HepG2 (cell line): ENCODE measurements at regions not wholly inside any gene's neighbourhood (a gene's known extent, or its start where the extent isn't known, plus 50 kb on each side); places are given as distances from the start of the nearest gene placed in this dataset.

Source experiments
- CBX5 ChIP-seq: sonication (generic); formaldehyde crosslinking; IDR thresholded peaks from 2 replicates; pipeline ENCODE4 v1.4.0; 2020; ENCODE audit warnings: missing genetic modification reagents, borderline replicate concordance
- CSRNP1 ChIP-seq: sonication (generic); formaldehyde crosslinking; IDR thresholded peaks from 2 replicates; pipeline ENCODE4 v1.8.1; 2023; ENCODE audit warnings: mild to moderate bottlenecking, missing genetic modification reagents
- HNRNPH1 ChIP-seq: fragments of 200-400 bp; formaldehyde crosslinking; optimal IDR thresholded peaks from 2 replicates; pipeline ENCODE3; 2017; ENCODE audit warnings: mild to moderate bottlenecking, low read depth, low read length
- PHF21A ChIP-seq: sonication (generic); formaldehyde crosslinking; IDR thresholded peaks from 2 replicates; pipeline ENCODE4 v1.5.0; 2020; ENCODE audit warnings: mild to moderate bottlenecking, missing genetic modification reagents
- POGZ ChIP-seq: sonication (generic); formaldehyde crosslinking; IDR thresholded peaks from 2 replicates; pipeline ENCODE4 v1.4.0; 2020; ENCODE audit warnings: mild to moderate bottlenecking, missing genetic modification reagents
- RXRA ChIP-seq: sonication (generic); formaldehyde crosslinking; IDR thresholded peaks from 2 replicates; pipeline ENCODE4 v1.5.1; 2020; ENCODE audit warnings: missing genetic modification reagents
- SPEN ChIP-seq: sonication (generic); formaldehyde crosslinking; IDR thresholded peaks from 2 replicates; pipeline ENCODE4 v1.5.1; 2020; ENCODE audit warnings: low read depth, mild to moderate bottlenecking, missing genetic modification reagents
- THAP9 ChIP-seq: sonication (generic); formaldehyde crosslinking; IDR thresholded peaks from 2 replicates; pipeline ENCODE4; 2020; ENCODE audit warnings: missing genetic modification reagents, mild to moderate bottlenecking, borderline replicate concordance
- ZNF160 ChIP-seq: sonication (generic); formaldehyde crosslinking; IDR thresholded peaks from 2 replicates; pipeline ENCODE4 v1.8.0; 2022; ENCODE audit warnings: mild to moderate bottlenecking, inconsistent platforms, missing genetic modification reagents
- ZNF550 ChIP-seq: sonication (generic); formaldehyde crosslinking; IDR thresholded peaks from 2 replicates; pipeline ENCODE4 v1.4.0; 2020; ENCODE audit warnings: mild to moderate bottlenecking, missing genetic modification reagents, borderline replicate concordance
- ZNF850 ChIP-seq: sonication (generic); formaldehyde crosslinking; conservative IDR thresholded peaks from 2 replicates; pipeline ENCODE4 v1.9.0; 2021; ENCODE audit warnings: mild to moderate bottlenecking, missing genetic modification reagents
- ZSCAN31 ChIP-seq: sonication (generic); formaldehyde crosslinking; IDR thresholded peaks from 2 replicates; pipeline ENCODE4 v1.5.0; 2020; ENCODE audit warnings: low read depth, mild to moderate bottlenecking, missing genetic modification reagents
- TF ChIP-seq, protein P1 (sequence below), 2 experiments: sonication (generic) in 1 of 2; formaldehyde crosslinking in 1 of 2; IDR thresholded peaks; 2 replicates each; pipeline versions ENCODE4 v1.5.1 to v1.6.1; 2011 to 2020; ENCODE audit warnings: borderline replicate concordance in 1 of 2, low read depth in 1 of 2, low read length in 1 of 2, mild to moderate bottlenecking in 1 of 2, missing genetic modification reagents in 1 of 2, moderate library complexity in 1 of 2

DNA sequence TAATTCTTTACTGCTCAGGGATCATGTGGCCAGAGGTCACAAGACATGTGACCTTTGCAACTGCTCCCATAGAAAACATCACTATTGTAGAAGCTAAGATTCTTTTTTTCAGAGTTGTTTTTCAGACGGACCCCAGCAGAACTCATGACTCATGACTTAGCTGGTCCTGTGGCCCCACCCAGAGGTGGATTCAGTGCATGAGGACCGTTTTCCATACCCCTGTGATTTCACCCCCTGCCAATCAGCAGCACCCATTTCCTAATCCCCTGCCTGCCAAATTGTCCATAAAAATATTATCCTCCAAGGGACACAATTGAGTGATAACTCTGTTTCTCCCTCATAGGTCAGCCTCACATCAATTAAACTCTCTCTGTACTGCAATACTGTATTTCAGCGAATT, 777.5 kb downstream of the NLGN4Y start (continued):
- TF ChIP-seq CSRNP1: no peak
- no peak for TF ChIP-seq CBX5 (CRISPR knock-in tag)
- TF ChIP-seq ZSCAN31: no peak
- no peak for TF ChIP-seq POGZ (CRISPR knock-in tag)
- no peak for TF ChIP-seq ZNF550 (CRISPR knock-in tag)
- no peak for TF ChIP-seq ZNF160
- TF ChIP-seq SPEN: no peak
- TF ChIP-seq, protein P1, sequence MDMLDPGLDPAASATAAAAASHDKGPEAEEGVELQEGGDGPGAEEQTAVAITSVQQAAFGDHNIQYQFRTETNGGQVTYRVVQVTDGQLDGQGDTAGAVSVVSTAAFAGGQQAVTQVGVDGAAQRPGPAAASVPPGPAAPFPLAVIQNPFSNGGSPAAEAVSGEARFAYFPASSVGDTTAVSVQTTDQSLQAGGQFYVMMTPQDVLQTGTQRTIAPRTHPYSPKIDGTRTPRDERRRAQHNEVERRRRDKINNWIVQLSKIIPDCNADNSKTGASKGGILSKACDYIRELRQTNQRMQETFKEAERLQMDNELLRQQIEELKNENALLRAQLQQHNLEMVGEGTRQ (IDR thresholded peaks at IDR 0.05; ENCODE audit: low read depth, low read length): no peak
- TF ChIP-seq, protein P1 (CRISPR knock-in tag; IDR thresholded peaks at IDR 0.05; ENCODE audit: borderline replicate concordance): no peak
- TF ChIP-seq THAP9 (CRISPR knock-in tag): no peak
- TF ChIP-seq PHF21A: no peak
- no peak for TF ChIP-seq HNRNPH1
- no peak for TF ChIP-seq RXRA (CRISPR knock-in tag)
- no peak for TF ChIP-seq ZNF850 (CRISPR knock-in tag)
